ENCODE measurements at regions not wholly inside any gene's neighbourhood (a gene's known extent, or its start where the extent isn't known, plus 50 kb on each side); places are given as distances from the start of the nearest gene placed in this dataset.
"Not testable (repeated sequence)": the region's sequence is repeated elsewhere in the genome, so short reads cannot be mapped to it uniquely, and the experiment has no call there.

- ATAC-seq (no peak), DNase-seq (ENCODE audit: low spot score) (no peak)
- intact Hi-C loops (cut with DNase I) = no loop called here
Observed at GRCh38 chr20:50332491-50332980, 141.9 kb downstream of the CEBPB start.

- intact Hi-C loops (cut with DNase I) = no loop called here
- no peak for DNase-seq (ENCODE audit: low spot score)
- ATAC-seq = no peak
Observed at GRCh38 chr20:50333131-50333670, 142.6 kb downstream of the CEBPB start.

GRCh38 chr20:50333812-50334211, 143.2 kb downstream of the CEBPB start:
- DNase-seq (ENCODE audit: low spot score) = no peak
- intact Hi-C loops (cut with DNase I) = no loop called here
- ATAC-seq = peak; percentile 72

- ATAC-seq; DNase-seq (ENCODE audit: low spot score); intact Hi-C loops (cut with DNase I): not testable (repeated sequence)
Observed at GRCh38 chr20:50334512-50334911, 143.9 kb downstream of the CEBPB start.

- ATAC-seq (peak; percentile 46), DNase-seq (ENCODE audit: low spot score) (no peak)
- intact Hi-C loops (cut with DNase I) = no loop called here
Observed at GRCh38 chr20:50335105-50335504, 144.5 kb downstream of the CEBPB start.

- intact Hi-C loops (cut with DNase I) = no loop called here
- DNase-seq (ENCODE audit: low spot score) = no peak
- no peak for ATAC-seq
Observed at GRCh38 chr20:50335866-50336265, 145.2 kb downstream of the CEBPB start.

GRCh38 chr20:50336661-50337060, 146.0 kb downstream of the CEBPB start:
- no peak for ATAC-seq
- no peak for DNase-seq (ENCODE audit: low spot score)
- intact Hi-C loops (cut with DNase I) = no loop called here

- ATAC-seq (no peak), DNase-seq (ENCODE audit: low spot score) (no peak)
- intact Hi-C loops (cut with DNase I) = no loop called here
Observed at GRCh38 chr20:50337521-50338466, 147.2 kb downstream of the CEBPB start.

GRCh38 chr20:50338479-50339391, 148.1 kb downstream of the CEBPB start:
- ATAC-seq = peak; percentile 28
- intact Hi-C loops (cut with DNase I) = no loop called here
- DNase-seq (ENCODE audit: low spot score) = no peak

GRCh38 chr20:50339466-50339901, 148.9 kb downstream of the CEBPB start:
- DNase-seq (ENCODE audit: low spot score) = no peak

GRCh38 chr20:50340541-50340940, 149.9 kb downstream of the CEBPB start:
- intact Hi-C loops (cut with DNase I) = no loop called here
- ATAC-seq (no peak), DNase-seq (ENCODE audit: low spot score) (no peak)

More at GRCh38 chr20:50339466-50339901, 148.9 kb downstream of the CEBPB start:
- ATAC-seq = peak; percentile 19
- intact Hi-C loops (cut with DNase I) = no loop called here

- DNase-seq (ENCODE audit: low spot score) (no peak), ATAC-seq (no peak)
- intact Hi-C loops (cut with DNase I) = no loop called here
Observed at GRCh38 chr20:50341050-50341449, 150.4 kb downstream of the CEBPB start.

GRCh38 chr20:50341880-50342637, 151.4 kb downstream of the CEBPB start:
- intact Hi-C loops (cut with DNase I) = no loop called here
- ATAC-seq (no peak), DNase-seq (ENCODE audit: low spot score) (no peak)

- intact Hi-C loops (cut with DNase I) = no loop called here
- DNase-seq (ENCODE audit: low spot score) (no peak), ATAC-seq (no peak)
Observed at GRCh38 chr20:50342638-50343102, 152.0 kb downstream of the CEBPB start.

- ATAC-seq = no peak
- DNase-seq (ENCODE audit: low spot score) = no peak
- intact Hi-C loops (cut with DNase I) = no loop called here
Observed at GRCh38 chr20:50343125-50343489, 152.5 kb downstream of the CEBPB start.

- intact Hi-C loops (cut with DNase I) = no loop called here
- no peak for ATAC-seq
- no peak for DNase-seq (ENCODE audit: low spot score)
Observed at GRCh38 chr20:50343490-50344179, 153.0 kb downstream of the CEBPB start.

- ATAC-seq (no peak), DNase-seq (ENCODE audit: low spot score) (no peak)
- intact Hi-C loops (cut with DNase I) = no loop called here
Observed at GRCh38 chr20:50344232-50345071, 153.8 kb downstream of the CEBPB start.
